GM21825 (cell line): ENCODE measurements at regions not wholly inside any gene's neighbourhood (a gene's known extent, or its start where the extent isn't known, plus 50 kb on each side); places are given as distances from the start of the nearest gene placed in this dataset.
"Not testable (repeated sequence)": the region's sequence is repeated elsewhere in the genome, so short reads cannot be mapped to it uniquely, and the experiment has no call there.

Experiments
- ATAC-seq: cut with Tn5 transposase; IDR thresholded peaks from one replicate; pipeline ENCODE4 v1.9.1; 2021; ENCODE audit warnings: mild to moderate bottlenecking, moderate library complexity; ENCODE audit not compliant: unreplicated experiment

- ATAC-seq: no peak
These were observed 251.1 kb upstream of the MAD2L1 start for GRCh38 chr4:120317713-120318112.

GRCh38 chr4:120316416-120316815 lies 249.8 kb upstream of the MAD2L1 start:
- no peak for ATAC-seq

- no peak for ATAC-seq
These were observed 248.3 kb upstream of the MAD2L1 start for GRCh38 chr4:120314969-120315368.

GRCh38 chr4:120304801-120305200 lies 238.2 kb upstream of the MAD2L1 start:
- no peak for ATAC-seq

GRCh38 chr4:120299631-120300030 lies 233.0 kb upstream of the MAD2L1 start:
- no peak for ATAC-seq

GRCh38 chr4:120293341-120293740 lies 226.7 kb upstream of the MAD2L1 start:
- ATAC-seq: no peak

- ATAC-seq: no peak
These were observed 224.9 kb upstream of the MAD2L1 start for GRCh38 chr4:120291541-120291940.

- ATAC-seq: no peak
These were observed 223.9 kb upstream of the MAD2L1 start for GRCh38 chr4:120290553-120290952.

GRCh38 chr4:120286813-120287212 lies 220.2 kb upstream of the MAD2L1 start:
- no peak for ATAC-seq

- no peak for ATAC-seq
These were observed 214.9 kb upstream of the MAD2L1 start for GRCh38 chr4:120281581-120281980.

GRCh38 chr4:120277391-120277790 lies 210.7 kb upstream of the MAD2L1 start:
- no peak for ATAC-seq

GRCh38 chr4:120266602-120267001 lies 200.0 kb upstream of the MAD2L1 start:
- no peak for ATAC-seq

- ATAC-seq: no peak
These were observed 197.0 kb upstream of the MAD2L1 start for GRCh38 chr4:120263618-120264017.

- ATAC-seq: no peak
These were observed 194.5 kb upstream of the MAD2L1 start for GRCh38 chr4:120261117-120261516.

- ATAC-seq: not testable (repeated sequence)
These were observed 189.6 kb upstream of the MAD2L1 start for GRCh38 chr4:120256112-120256775.

- no peak for ATAC-seq
These were observed 171.8 kb upstream of the MAD2L1 start for GRCh38 chr4:120238277-120238973.

- ATAC-seq: no peak
These were observed 170.2 kb upstream of the MAD2L1 start for GRCh38 chr4:120236873-120237272.

- ATAC-seq: no peak
These were observed 165.4 kb upstream of the MAD2L1 start for GRCh38 chr4:120232050-120232449.

GRCh38 chr4:120228086-120228485 lies 161.4 kb upstream of the MAD2L1 start:
- no peak for ATAC-seq

- ATAC-seq: no peak
These were observed 160.9 kb upstream of the MAD2L1 start for GRCh38 chr4:120227554-120227953.

- ATAC-seq: no peak
These were observed 158.9 kb upstream of the MAD2L1 start for GRCh38 chr4:120225527-120225926.

- ATAC-seq: no peak
These were observed 152.3 kb upstream of the MAD2L1 start for GRCh38 chr4:120218981-120219380.

GRCh38 chr4:120215350-120215749 lies 148.7 kb upstream of the MAD2L1 start:
- ATAC-seq: no peak
